DND-41 (cell line): ENCODE measurements at regions not wholly inside any gene's neighbourhood (a gene's known extent, or its start where the extent isn't known, plus 50 kb on each side); places are given as distances from the start of the nearest gene placed in this dataset.

Experiments used
- CTCF ChIP-seq: IDR thresholded peaks from 2 replicates; pipeline ENCODE4 v1.5.1; 2012; ENCODE audit warnings: borderline replicate concordance, low read length, moderate library complexity, mild to moderate bottlenecking; ENCODE audit not compliant: poor library complexity, severe bottlenecking; ENCODE audit errors: extremely low read depth
- EZH2 ChIP-seq: IDR thresholded peaks from 3 replicates; pipeline ENCODE4 v1.6.1; 2012; ENCODE audit warnings: borderline replicate concordance, low read depth, mild to moderate bottlenecking, moderate library complexity, low read length, inconsistent platforms; ENCODE audit not compliant: severe bottlenecking

- TF ChIP-seq CTCF: no peak
- TF ChIP-seq EZH2: no peak
These were observed 1226.1 kb downstream of the NCAM2 start for GRCh38 chr21:22224261-22224660.
